Stimulated activated CD4-positive, alpha-beta T cell treated with anti-CD3 and anti-CD28 coated beads, Interleukin-15, amount 100 ng/mL, for 1 hour (primary cell): ENCODE measurements at regions not wholly inside any gene's neighbourhood (a gene's known extent, or its start where the extent isn't known, plus 50 kb on each side); places are given as distances from the start of the nearest gene placed in this dataset.

ENCODE experiments used
- DNase-seq, 2 donors: peaks; one replicate each; pipeline ENCODE4 v3.0.0-alpha.2; 2020; ENCODE audit warnings: low read depth in 1 of 2, low spot score in 1 of 2

- DNase-seq, result no peak
Observed at GRCh38 chr2:83695037-83695436, 764.0 kb downstream of the SUCLG1 start.

- DNase-seq, result no peak
Observed at GRCh38 chr2:83689402-83689801, 769.7 kb downstream of the SUCLG1 start.

DNA sequence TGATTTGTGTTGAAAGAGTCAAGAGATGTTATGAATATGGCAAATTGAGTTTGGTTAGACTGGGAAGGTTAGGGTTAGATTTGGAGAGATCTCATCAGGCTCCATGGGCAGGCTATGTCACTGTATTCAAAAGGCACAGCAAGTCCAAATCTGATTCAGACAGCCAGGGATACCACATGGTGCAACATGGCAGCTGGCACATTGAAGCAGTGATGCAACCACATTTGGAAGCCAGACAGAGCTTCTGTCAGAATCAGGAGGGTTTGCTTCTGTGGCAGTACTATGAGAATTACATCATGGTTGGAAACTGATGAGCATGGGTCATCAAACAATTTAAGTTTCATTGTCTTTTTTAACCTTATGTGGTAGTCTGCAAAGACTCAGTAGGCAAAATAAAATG lies 772.2 kb downstream of the SUCLG1 start:
- DNase-seq, result no peak

- DNase-seq, result no peak
Observed at GRCh38 chr2:83674050-83674449, 785.0 kb downstream of the SUCLG1 start.

DNA sequence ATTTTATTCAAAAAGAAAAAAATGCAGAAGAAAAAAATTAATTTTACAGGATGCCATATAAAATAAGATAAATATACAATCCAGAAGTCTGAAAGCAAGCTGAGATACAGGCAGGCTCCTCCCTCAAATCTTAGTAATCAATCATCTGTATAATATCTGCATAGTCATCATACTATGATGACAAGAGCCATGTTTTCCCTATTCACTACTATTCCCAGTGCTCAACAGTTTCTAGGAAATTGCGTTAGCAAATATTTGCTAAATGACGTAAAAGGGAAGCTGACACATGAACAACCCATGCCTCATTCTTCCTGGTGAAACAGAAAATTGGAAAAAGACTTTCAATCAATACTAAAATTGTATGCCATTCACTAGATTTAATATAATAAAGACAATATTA lies 793.2 kb downstream of the SUCLG1 start:
- DNase-seq, result no peak

- DNase-seq, result no peak
Observed at GRCh38 chr2:83665154-83665553, 793.9 kb downstream of the SUCLG1 start.

DNA sequence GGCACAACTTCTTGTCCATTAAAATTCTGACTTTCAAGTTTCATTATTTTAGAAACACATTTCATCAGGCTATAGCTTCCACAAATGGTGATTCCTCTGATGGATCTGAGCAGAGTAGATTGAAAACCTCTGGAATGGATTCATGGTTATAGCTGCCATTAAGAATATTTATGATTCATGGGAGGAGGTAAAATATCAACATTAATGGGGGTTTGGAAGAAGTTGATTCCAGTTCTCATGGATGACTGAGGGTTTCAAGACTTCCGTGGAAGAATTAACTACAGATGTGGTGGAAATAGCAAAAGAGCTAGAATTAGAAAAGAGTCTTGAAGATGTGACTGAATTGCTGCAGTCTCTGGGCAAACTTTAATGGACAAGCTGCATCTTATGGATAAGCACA lies 797.4 kb downstream of the SUCLG1 start:
- no peak for DNase-seq

GRCh38 chr2:83654091-83654611 lies 804.9 kb downstream of the SUCLG1 start:
- no peak for DNase-seq

DNA sequence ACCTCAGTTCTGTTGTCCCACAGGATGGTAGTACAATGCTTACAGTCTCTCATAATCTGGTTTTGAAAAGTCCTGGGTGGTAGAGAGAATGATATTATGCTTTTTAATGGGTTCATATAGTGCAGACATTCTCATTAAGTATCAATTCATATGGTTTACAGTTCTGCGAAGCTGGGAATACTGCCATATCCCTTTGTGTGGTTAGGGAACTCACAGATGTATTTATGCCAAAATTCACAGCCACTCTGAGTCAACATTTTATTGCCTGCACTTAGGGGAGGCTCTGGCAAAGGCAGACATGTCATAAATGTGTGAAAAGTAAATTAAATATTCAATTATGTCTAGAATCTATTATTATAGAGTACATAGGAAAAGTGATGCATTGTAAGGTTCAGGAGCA lies 808.2 kb downstream of the SUCLG1 start:
- DNase-seq, result no peak

GRCh38 chr2:83650161-83650560 lies 808.9 kb downstream of the SUCLG1 start:
- no peak for DNase-seq

- no peak for DNase-seq
Observed at GRCh38 chr2:83640506-83640905, 818.6 kb downstream of the SUCLG1 start.

DNA sequence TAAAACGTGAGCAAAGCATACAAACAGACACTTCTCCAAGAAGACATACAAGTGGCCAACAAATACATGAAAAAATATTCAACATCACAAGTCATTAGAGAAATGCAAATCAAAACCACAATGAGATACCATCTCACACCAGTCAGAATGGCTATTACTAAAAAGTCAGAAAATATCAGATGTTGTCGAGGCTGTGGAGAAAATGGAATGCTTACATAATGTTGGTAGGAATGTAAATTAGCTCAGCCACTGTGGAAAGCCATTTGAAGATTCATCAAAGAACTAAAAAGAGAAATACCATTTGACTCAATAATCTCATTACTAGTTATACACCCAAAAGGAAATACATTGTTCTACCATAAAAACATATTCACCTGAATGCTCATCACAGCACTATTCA lies 825.7 kb downstream of the SUCLG1 start:
- DNase-seq, result no peak

GRCh38 chr2:83630351-83630750 lies 828.7 kb downstream of the SUCLG1 start:
- no peak for DNase-seq

- DNase-seq, result no peak
Observed at GRCh38 chr2:83615511-83615910, 843.6 kb downstream of the SUCLG1 start.

DNA sequence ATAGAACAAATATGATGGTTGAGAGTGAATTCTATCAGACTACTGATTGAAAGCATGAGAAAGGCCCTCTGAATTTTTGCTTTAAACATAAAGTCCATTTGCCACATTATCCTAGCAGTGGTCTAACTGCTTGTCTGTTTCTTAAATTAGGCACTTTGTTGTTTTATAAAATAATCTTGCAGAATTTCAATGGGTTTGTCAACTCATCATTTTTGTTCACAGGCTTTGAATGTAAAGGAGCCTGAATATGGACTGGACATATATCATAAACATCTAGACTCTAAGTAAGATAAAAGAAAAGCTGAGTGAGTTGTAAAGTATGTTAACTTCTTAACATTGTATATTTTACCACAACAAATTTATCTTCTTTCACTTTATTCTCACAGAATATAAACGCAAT lies 845.9 kb downstream of the SUCLG1 start:
- no peak for DNase-seq

- no peak for DNase-seq
Observed at GRCh38 chr2:83602753-83603152, 856.3 kb downstream of the SUCLG1 start.

GRCh38 chr2:83596592-83597282 lies 862.3 kb downstream of the SUCLG1 start:
- no peak for DNase-seq

DNA sequence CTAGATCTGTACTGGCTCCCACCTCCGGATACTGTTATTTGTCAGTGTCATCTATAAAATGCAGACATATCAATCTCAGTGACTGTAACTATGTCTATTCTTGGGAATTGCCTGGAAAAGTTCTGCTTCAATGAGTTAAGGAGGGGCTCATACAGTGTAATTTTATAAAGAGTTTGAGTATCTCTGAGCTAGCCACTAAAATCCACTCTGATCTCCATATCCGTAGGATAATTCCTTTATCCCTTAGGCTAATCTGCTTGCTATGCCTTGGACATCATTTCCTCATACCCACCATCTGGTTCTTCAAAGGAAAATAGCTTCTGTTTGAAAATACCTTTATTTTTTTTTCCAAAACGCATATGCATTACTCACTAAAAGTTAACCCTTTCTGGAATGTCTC lies 863.2 kb downstream of the SUCLG1 start:
- DNase-seq, result no peak

- no peak for DNase-seq
Observed at GRCh38 chr2:83595121-83595690, 863.9 kb downstream of the SUCLG1 start.

GRCh38 chr2:83594241-83595120 lies 864.6 kb downstream of the SUCLG1 start:
- no peak for DNase-seq

DNA sequence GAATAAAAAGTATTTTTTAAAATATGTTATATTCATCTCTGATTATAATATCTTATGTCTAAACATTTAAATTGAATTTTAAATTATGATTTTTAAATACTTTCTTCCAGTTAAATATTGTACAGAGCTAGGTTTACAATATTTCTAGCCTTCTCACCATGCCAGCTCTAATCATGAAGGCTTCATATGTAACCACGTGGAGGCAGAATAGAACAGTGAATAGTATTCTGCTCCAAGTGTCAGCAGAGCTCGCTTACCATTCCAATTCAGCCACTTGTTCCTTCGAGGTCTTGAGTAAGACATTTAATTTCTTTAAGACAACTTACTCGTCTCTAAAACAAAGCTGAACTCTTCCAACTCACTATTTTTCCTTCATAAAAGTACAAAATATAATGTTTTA lies 871.8 kb downstream of the SUCLG1 start:
- DNase-seq, result no peak

- DNase-seq, result no peak
Observed at GRCh38 chr2:83585250-83585649, 873.8 kb downstream of the SUCLG1 start.
